Mesothelial cell of epicardium (in vitro differentiated cells): ENCODE measurements at regions not wholly inside any gene's neighbourhood (a gene's known extent, or its start where the extent isn't known, plus 50 kb on each side); places are given as distances from the start of the nearest gene placed in this dataset.

Source experiments
- DNase-seq, 2 experiments: peaks; one replicate each; pipeline ENCODE4 v3.0.0; 2021; ENCODE audit warnings: low spot score in 2 of 2; ENCODE audit not compliant: unreplicated experiment in 2 of 2
- H3K27ac Mint-ChIP-seq: 2 replicates; pipeline ENCODE4 v1.8.0; 2021; ENCODE audit warnings: mixed read lengths
- H3K27me3 Mint-ChIP-seq: 2 replicates; pipeline ENCODE4 v1.8.0; 2021; ENCODE audit warnings: low read depth, mixed read lengths
- H3K36me3 Mint-ChIP-seq: 2 replicates; pipeline ENCODE4 v1.8.0; 2021; ENCODE audit warnings: mixed read lengths
- H3K4me1 Mint-ChIP-seq: 2 replicates; pipeline ENCODE4 v1.8.0; 2021; ENCODE audit warnings: mixed read lengths
- H3K4me3 Mint-ChIP-seq: 2 replicates; pipeline ENCODE4 v1.8.0; 2021; ENCODE audit warnings: mild to moderate bottlenecking, moderate library complexity, mixed read lengths
- H3K9me3 Mint-ChIP-seq: 2 replicates; pipeline ENCODE4 v1.8.0; 2021; ENCODE audit warnings: mixed read lengths
- CTCF ChIP-seq: fragments of 200-600 bp; sonication (generic); IDR thresholded peaks from one replicate; pipeline ENCODE4 v1.5.0; 2021; ENCODE audit warnings: antibody characterized with exemption; ENCODE audit not compliant: unreplicated experiment

GRCh38 chr4:35918491-35918977 is 325.8 kb downstream of the ARAP2 start:
- H3K9me3 Mint-ChIP-seq: peaks cover 26% of the 10 kb centered on the region
- no peak for TF ChIP-seq CTCF
- DNase-seq: no peak
- H3K4me1 Mint-ChIP-seq: peaks cover 6% of the 10 kb centered on the region
- no peaks in the 10 kb centered on the region for H3K27me3 Mint-ChIP-seq
- no peak overlapping the region for H3K27ac Mint-ChIP-seq
- no peak overlapping the region for H3K4me3 Mint-ChIP-seq
- peaks cover 5% of the 10 kb centered on the region for H3K36me3 Mint-ChIP-seq

- H3K27ac Mint-ChIP-seq: no peak overlapping the region
- H3K4me3 Mint-ChIP-seq: no peak overlapping the region
- no peaks in the 10 kb centered on the region for H3K4me1 Mint-ChIP-seq
- TF ChIP-seq CTCF: no peak
- peaks cover under 1% of the 10 kb centered on the region for H3K9me3 Mint-ChIP-seq
- no peak for DNase-seq
- H3K27me3 Mint-ChIP-seq: no peaks in the 10 kb centered on the region
- no peaks in the 10 kb centered on the region for H3K36me3 Mint-ChIP-seq
Measured at GRCh38 chr4:35925806-35926205, 318.5 kb downstream of the ARAP2 start.

- Mint-ChIP-seq H3K9me3 (peaks cover 5% of the 10 kb centered on the region), H3K4me1 (no peaks in the 10 kb centered on the region), H3K27ac (no peak overlapping the region), H3K27me3 (no peaks in the 10 kb centered on the region), H3K36me3 (no peaks in the 10 kb centered on the region), H3K4me3 (no peak overlapping the region)
- DNase-seq: no peak
- TF ChIP-seq CTCF: no peak
Measured at GRCh38 chr4:35926788-35927187, 317.5 kb downstream of the ARAP2 start.

- H3K27ac Mint-ChIP-seq: peak overlapping the region; percentile 23
- peaks cover 17% of the 10 kb centered on the region for H3K4me1 Mint-ChIP-seq
- DNase-seq: no peak
- H3K4me3 Mint-ChIP-seq: no peak overlapping the region
- no peak for TF ChIP-seq CTCF
- H3K36me3 Mint-ChIP-seq: peaks cover 3% of the 10 kb centered on the region
- peaks cover 5% of the 10 kb centered on the region for H3K9me3 Mint-ChIP-seq
- no peaks in the 10 kb centered on the region for H3K27me3 Mint-ChIP-seq
Measured at GRCh38 chr4:35933901-35934300, 310.4 kb downstream of the ARAP2 start.

- H3K27ac Mint-ChIP-seq: peak overlapping the region; percentile 23
- TF ChIP-seq CTCF: peak; percentile 94
Measured at GRCh38 chr4:35934320-35934981, 309.9 kb downstream of the ARAP2 start.

More at GRCh38 chr4:35934320-35934981, 309.9 kb downstream of the ARAP2 start:
- Mint-ChIP-seq H3K36me3 (peaks cover 3% of the 10 kb centered on the region), H3K9me3 (peaks cover 5% of the 10 kb centered on the region), H3K4me1 (peaks cover 18% of the 10 kb centered on the region), H3K27me3 (no peaks in the 10 kb centered on the region), H3K4me3 (peak overlapping the region; percentile 16)
- no peak for DNase-seq
